Lower leg skin (tissue), 4 donors: ENCODE measurements at regions not wholly inside any gene's neighbourhood (a gene's known extent, or its start where the extent isn't known, plus 50 kb on each side); places are given as distances from the start of the nearest gene placed in this dataset.

Source experiments
- DNase-seq, 2 donors: peaks; one replicate each; pipeline ENCODE4 v3.0.0-alpha.2; 2019; ENCODE audit warnings: low spot score in 2 of 2
- H3K4me3 ChIP-seq: fragments of 200-600 bp; sonication (generic); 2 replicates; pipeline ENCODE4 v1.5.1; 2017; ENCODE audit warnings: mild to moderate bottlenecking, low read depth; ENCODE audit not compliant: poor library complexity, severe bottlenecking
- POLR2A ChIP-seq, 2 donors: fragments of 450-650 bp; IDR thresholded peaks; one replicate each; pipeline ENCODE4 v1.6.1; 2016 to 2017; ENCODE audit warnings: antibody characterized with exemption in 2 of 2, mild to moderate bottlenecking in 1 of 2, moderate library complexity in 1 of 2
- WGBS, 2 donors: methylation state at CpG; one replicate each; pipeline ENCODE4 v1.1.5; 2018; 5-methylcytosine and 5-hydroxymethylcytosine counted together
- intact Hi-C: fragments of 100-400 bp; cut with DNase I; formaldehyde crosslinking; loops from one replicate; pipeline ENCODE4 v1.15.0; 2023; ENCODE audit warnings: low total_unique reads
- TF ChIP-seq, protein P1 (sequence below), 3 donors: fragments of 450-650 bp; IDR thresholded peaks; one replicate each; pipeline ENCODE4 v1.5.1; 2016; ENCODE audit warnings: antibody characterized with exemption in 3 of 3, mild to moderate bottlenecking in 3 of 3, moderate library complexity in 2 of 3

DNA sequence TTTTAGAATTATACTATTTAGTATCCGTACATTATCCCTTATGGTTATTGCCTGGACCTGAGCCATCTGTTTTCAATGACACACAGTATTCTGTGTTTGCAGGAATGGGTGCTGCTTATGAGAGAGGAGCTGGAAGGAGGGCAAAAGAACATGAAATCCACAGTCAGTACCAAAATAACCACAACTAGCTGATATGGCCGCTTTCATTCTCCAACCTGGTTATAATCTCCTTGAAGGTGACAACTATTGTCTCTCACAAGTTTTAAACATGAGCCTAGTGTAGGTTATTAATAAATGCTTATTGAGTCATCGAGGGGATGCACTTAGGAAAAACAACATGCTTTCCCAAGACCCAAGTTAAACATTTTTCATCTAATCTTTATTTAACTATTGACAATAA lies 356.6 kb downstream of the BMP2 start:
- no peak overlapping the region for H3K4me3 ChIP-seq
- 76 to 79% methylated on average over 3 of the region's 3 CpGs for WGBS, 2 donors
- intact Hi-C loops: no loop called here
- TF ChIP-seq, protein P1, sequence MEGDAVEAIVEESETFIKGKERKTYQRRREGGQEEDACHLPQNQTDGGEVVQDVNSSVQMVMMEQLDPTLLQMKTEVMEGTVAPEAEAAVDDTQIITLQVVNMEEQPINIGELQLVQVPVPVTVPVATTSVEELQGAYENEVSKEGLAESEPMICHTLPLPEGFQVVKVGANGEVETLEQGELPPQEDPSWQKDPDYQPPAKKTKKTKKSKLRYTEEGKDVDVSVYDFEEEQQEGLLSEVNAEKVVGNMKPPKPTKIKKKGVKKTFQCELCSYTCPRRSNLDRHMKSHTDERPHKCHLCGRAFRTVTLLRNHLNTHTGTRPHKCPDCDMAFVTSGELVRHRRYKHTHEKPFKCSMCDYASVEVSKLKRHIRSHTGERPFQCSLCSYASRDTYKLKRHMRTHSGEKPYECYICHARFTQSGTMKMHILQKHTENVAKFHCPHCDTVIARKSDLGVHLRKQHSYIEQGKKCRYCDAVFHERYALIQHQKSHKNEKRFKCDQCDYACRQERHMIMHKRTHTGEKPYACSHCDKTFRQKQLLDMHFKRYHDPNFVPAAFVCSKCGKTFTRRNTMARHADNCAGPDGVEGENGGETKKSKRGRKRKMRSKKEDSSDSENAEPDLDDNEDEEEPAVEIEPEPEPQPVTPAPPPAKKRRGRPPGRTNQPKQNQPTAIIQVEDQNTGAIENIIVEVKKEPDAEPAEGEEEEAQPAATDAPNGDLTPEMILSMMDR (IDR thresholded peaks at IDR 0.05): no peak
- TF ChIP-seq POLR2A (IDR thresholded peaks at IDR 0.05): no peak
- DNase-seq: no peak

DNA sequence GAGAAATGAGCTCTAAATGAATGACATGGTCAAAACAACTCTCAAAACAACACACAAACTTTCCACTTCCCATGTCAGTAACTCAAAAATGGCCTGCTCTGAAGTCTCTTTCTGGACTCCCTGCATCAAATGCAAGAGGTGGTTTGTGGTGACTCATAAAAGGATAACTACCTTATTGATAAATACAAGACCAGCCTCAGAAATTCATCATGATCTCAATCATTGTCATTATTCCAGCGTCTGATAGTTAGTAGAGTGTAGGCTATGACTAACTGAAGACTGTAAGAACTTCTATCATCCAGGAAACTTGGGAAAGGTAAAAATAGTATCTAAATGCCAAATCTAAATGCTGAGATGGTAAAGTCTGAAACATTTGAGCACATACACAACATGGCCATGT lies 369.4 kb downstream of the BMP2 start:
- TF ChIP-seq POLR2A (IDR thresholded peaks at IDR 0.05): no peak
- TF ChIP-seq, protein P1 (IDR thresholded peaks at IDR 0.05): no peak
- DNase-seq: no peak
- intact Hi-C loops: no loop called here
- H3K4me3 ChIP-seq: no peak overlapping the region
- 90 to 96% methylated on average over 1 of the region's 1 CpG for WGBS, 2 donors

DNA sequence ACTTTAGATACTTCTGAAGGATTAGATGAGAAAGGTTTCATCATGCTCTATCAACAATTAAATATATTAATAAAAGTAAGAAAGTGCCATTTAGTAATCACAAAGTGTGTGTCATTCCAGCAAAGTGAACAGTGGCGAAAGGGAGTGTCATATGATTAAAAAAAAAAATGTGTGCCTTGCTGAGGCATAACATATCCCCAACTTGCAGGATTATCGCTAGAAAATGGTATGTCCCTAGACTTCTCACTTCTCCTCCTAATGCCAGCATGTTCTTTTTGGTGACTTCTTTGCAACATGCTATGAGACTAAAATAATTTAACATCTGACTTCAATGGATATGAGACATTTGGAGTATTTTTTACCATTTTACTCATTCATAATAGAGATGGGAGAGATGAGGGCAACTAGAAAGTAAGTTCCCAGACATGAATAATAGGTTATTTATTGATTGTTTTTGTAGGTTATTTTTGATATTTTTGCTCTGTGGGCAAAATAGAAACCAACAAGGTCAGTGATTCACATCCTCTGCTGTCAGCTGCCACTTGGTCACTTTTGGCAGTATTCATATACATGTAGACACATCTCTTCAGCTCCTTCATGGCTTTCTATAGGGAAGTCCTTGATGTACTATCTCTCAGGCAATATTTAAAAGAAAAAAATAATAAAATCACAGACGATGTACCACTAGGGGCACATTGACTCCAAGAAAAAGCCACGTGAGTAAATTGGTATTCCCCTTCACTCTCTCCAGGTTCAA lies 370.1 kb downstream of the BMP2 start:
- TF ChIP-seq, protein P1 (IDR thresholded peaks at IDR 0.05): no peak
- TF ChIP-seq POLR2A (IDR thresholded peaks at IDR 0.05): no peak
- 62 to 69% methylated on average over 4 of the region's 4 CpGs for WGBS, 2 donors
- H3K4me3 ChIP-seq: no peak overlapping the region
- intact Hi-C loops: no loop called here
- no peak for DNase-seq

DNA sequence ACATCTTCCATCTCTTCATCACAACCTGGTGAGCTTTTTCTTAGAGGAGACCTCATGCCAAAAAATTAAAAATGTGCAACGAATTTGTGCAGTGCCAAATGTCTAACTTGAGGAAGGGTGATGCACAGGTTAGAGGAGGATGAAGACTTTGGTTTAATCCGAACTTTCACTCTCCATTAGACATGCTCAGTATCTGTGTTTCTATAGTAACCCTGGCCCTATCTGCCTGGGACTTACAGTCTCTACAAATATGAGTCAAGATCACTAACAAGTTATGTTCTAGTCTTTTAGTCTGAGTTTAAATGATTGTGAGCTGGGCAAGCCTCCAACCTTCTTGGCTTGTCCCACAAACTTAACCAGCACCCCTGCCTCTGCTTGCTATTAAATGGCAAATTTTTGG lies 377.0 kb downstream of the BMP2 start:
- TF ChIP-seq, protein P1 (IDR thresholded peaks at IDR 0.05): no peak
- TF ChIP-seq POLR2A (IDR thresholded peaks at IDR 0.05): no peak

DNA sequence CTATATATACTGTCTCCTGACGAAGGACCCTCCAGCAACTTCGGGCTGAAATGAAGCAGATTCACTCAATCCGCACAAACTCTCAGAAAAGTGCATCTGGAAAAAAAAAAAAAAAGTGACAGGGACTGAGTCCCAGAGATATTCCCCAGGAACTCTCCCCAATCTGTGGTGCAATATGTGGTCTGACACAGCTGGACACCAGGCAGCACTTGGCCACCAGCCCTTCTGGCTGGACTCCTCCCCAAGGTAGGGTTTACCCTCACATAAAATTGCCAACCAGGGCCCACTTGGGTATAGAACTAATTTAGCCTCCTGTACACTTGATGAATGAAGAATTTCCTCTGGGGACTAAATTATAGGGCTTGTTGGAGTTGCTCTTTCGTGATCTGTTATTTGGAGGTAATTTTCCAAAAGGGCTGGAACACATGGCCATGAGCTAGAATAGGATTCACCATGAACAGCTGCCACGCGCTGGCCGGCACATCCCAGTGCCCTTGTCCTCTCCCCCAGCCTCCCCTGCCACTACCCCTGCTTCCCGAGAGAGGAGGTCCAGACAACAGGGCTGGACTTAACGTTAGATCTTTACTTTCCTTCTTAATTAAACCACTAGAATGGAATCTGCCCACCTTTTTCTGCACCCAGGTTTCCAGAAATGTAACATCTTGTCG lies 379.2 kb downstream of the BMP2 start:
- no peak for DNase-seq
- no peak overlapping the region for H3K4me3 ChIP-seq
- TF ChIP-seq, protein P1 (IDR thresholded peaks at IDR 0.05): no peak
- no peak for TF ChIP-seq POLR2A (IDR thresholded peaks at IDR 0.05)
- 70 to 75% methylated on average over 10 of the region's 10 CpGs for WGBS, 2 donors
- intact Hi-C loops: no loop called here

More for the DNA sequence above, 377.0 kb downstream of the BMP2 start:
- WGBS, 2 donors: 57 to 64% methylated on average over 2 of the region's 2 CpGs
- no peak overlapping the region for H3K4me3 ChIP-seq
- no peak for DNase-seq
- intact Hi-C loops: no loop called here
